ENCODE measurements at regions not wholly inside any gene's neighbourhood (a gene's known extent, or its start where the extent isn't known, plus 50 kb on each side); places are given as distances from the start of the nearest gene placed in this dataset.
A peak's percentile ranks its signal among the peaks of the same experiment; 100 is the strongest.
"Not testable (repeated sequence)": the region's sequence is repeated elsewhere in the genome, so short reads cannot be mapped to it uniquely, and the experiment has no call there.

GRCh38 chr2:125371867-125372266, 1284.1 kb upstream of the GYPC start:
- no peak for DNase-seq

DNA sequence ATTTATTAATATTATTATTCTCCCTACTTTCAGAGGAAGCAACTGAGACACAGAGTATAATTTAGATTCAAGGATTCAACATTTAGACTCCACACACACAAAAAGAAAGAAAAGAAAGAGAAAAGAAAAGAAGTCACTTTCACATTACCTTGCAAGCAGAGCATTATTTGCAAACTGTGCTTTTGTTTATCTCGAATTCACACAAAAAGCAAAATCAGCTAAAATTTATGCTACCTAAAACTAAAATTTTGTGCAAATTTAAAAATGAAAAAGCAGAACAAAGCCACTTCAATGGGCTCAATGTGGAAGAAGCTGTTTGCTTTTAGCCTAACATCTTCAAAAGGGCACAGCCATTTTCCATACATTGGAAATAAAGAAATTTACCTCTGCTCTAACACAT, 1282.7 kb upstream of the GYPC start:
- no peak for DNase-seq

- DNase-seq, result no peak
These were observed 1269.9 kb upstream of the GYPC start for GRCh38 chr2:125386074-125386473.

DNA sequence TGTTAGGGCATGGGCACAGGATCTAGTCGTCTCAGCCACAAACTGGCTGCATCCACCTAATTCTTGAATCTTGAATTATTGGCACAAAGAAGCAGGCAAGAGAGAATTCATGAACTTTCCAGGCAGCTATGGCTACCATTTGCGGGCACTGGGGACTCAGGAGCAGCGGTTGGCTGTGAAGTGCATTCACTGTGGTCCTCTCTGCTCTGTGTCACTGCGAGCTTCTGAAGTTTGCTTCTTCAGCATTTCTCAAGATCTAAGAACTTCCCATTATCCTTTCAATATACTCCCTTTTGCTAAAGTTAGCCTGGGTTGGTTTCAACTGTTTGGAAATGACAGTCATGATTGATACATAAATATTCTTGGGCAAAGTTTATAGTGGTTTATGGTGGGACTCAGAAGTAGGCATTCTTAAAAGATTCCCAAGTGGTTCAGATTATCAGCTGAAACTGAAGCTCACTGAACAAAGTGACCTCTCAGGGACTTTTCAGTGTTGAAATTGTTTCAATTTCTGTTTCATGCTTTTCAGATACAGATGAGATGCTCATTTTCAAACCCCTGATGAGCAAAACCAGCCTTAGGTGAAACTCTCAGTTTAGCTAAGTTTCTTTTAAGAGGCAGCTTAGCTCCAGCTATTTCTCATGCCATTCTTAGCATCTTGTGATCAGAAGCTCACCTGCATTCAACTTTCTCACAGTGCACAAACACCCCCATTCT, 1258.3 kb upstream of the GYPC start:
- DNase-seq, result no peak

DNA sequence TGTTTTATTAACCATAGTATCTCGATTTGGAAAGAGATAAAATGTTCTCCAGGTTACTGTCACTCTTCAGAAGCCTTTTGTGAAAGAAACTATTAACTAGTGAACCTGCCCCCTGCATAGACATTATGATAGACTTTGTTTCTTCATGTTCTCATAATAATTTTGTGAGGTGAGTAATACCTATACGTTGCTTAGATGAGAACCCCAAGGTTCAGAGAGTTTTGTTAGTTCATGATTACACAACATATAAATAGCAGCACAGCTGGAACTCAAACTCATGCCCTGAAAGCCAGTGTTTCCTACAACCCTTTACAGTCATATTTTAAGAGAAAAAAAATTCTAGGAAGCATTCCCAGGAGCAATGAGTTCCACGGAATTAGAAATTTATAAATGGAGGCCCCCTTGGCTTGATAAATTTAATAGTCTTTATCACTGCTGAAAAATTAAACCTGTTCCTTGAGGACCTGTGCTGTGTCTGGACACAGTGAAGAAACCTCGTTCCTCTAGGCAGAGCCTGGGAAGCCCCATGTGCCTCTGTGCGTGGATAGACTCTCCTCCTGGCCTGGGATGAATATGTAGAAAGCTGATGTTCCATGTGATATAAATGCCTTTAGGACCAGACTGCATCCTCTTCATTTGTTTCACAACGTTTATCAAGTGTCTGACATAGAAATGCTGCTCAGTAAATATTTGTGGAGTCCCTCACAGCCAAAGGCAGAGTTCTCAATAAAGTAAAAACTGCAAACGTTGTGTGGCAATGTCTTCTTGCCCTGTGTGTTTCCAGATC, 1257.0 kb upstream of the GYPC start:
- DNase-seq, result no peak

GRCh38 chr2:125405816-125406215, 1250.1 kb upstream of the GYPC start:
- DNase-seq, result no peak

- DNase-seq, result no peak
These were observed 1247.0 kb upstream of the GYPC start for GRCh38 chr2:125408874-125409538.

DNA sequence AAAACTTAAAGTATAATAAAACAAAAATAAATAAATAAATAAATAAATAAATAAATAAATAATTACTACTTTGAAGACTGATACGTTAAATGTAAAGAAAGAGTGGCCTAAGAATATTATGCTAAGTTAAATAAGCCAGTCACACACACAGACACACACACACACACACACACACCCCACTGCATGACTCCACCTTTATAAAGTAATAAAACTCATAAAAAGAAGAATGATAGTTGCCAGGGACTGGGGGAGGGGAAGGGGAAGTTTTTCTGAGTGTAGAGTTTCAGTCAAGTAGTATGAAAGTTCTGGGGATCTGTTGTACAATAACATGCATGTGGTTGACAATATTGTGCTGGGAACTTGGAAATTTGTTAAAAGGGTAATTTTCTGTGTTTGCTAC, 1237.5 kb upstream of the GYPC start:
- no peak for DNase-seq

DNA sequence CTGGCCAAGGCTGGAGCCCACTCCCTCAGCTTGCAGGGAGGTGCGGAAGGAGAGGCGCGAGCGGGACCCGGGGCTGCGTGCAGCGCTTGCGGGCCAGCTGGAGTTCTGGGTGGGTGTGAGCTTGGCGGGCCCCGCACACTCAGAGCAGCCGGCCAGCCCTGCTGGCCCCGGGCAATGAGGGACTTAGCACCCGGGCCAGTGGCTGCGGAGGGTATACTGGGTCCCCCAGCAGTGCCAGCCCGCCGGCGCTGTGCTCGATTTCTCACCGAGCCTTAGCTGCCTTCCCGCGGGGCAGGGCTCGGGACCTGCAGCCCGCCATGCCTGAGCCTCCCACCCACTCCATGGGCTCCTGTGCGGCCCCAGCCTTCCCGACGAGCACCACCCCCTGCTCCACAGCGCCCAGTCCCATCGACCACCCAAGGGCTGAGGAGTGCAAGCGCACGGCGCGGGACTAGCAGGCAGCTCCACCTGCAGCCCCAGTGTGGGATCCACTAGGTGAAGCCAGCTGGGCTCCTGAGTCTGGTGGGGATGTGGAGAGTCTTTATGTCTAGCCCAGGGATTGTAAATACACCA, 1233.7 kb upstream of the GYPC start:
- DNase-seq, result not testable (repeated sequence)

- no peak for DNase-seq
These were observed 1231.6 kb upstream of the GYPC start for GRCh38 chr2:125424266-125424785.

- DNase-seq, result no peak
These were observed 1228.1 kb upstream of the GYPC start for GRCh38 chr2:125427721-125428315.

- no peak for DNase-seq
These were observed 1211.9 kb upstream of the GYPC start for GRCh38 chr2:125444106-125444505.

- DNase-seq, result no peak
These were observed 1210.5 kb upstream of the GYPC start for GRCh38 chr2:125445495-125445894.

DNA sequence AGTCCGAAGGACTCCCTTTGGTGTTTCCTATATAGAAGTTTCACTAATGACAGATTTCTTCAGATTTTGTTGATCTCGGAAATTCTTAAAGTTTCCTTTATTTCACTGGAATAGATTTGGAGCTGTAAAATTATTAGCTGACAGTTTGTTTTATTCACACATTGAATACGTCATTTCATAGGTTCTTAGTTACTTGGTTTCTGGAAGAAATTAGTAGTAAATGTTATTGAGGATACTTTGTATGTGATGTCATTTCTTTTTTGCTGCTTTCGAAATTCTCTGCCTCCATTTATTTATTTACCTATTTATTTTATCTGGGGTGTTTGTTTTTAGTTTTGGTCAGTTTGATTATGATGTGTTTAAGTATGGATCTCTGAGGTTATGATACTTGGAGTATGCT, 1205.9 kb upstream of the GYPC start:
- no peak for DNase-seq

- DNase-seq, result no peak
These were observed 1200.8 kb upstream of the GYPC start for GRCh38 chr2:125455110-125455509.

DNA sequence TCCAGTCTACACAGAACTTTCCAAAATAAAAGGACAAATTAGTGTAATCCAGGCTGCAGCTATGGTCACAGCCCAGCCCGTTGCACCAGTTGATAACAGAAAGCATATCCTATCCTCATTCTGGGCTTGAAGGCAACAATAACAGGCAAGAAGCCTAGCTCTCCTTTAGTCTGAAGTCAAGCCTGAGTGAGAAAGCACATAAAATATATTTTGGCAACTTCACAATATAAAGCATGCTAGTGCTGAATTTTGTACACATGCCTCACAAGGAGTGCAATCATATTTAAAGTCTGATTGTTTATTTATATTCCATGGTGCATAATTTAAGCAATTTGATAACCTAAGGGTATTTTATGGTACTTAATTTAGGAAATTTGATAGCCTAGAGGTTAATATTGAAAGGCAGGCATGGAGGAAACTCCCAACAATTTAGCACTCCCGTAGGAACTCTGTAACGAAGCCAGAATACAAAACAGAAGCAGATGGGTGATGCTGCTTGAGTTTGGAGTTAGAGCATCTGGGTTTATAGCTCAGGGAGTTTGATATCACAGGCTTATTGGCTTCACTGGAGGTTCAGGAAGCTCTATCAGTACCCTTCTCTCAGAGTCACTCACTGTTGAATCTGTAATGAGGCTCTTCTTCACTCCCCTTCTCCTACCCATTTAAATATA, 1199.1 kb upstream of the GYPC start:
- DNase-seq, result no peak

GRCh38 chr2:125471963-125472362, 1184.0 kb upstream of the GYPC start:
- no peak for DNase-seq

DNA sequence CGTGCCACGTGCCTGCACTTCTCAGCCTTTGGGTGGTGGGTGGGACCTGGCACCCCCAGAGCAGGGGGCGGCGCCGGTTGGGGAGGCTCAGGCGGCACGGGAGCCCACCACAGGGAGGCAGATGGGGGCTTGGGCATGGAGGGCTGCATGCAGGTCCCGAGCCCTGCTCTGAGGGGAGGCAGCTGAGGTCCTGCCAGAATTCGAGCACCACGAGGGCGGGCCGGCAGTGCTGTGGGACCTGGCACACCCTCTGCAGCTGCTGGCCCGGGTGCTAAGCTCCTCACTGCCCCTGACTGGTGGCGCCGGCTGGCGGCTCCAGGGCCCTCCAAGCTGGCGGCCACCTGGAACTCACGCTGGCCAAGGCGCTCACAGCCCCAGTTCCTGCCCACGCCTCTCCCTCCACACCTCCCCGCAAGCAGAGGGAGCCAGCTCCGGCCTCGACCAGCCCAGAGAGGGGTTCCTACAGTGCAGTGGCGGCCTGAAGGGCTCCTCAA, 1176.8 kb upstream of the GYPC start:
- no peak for DNase-seq

DNA sequence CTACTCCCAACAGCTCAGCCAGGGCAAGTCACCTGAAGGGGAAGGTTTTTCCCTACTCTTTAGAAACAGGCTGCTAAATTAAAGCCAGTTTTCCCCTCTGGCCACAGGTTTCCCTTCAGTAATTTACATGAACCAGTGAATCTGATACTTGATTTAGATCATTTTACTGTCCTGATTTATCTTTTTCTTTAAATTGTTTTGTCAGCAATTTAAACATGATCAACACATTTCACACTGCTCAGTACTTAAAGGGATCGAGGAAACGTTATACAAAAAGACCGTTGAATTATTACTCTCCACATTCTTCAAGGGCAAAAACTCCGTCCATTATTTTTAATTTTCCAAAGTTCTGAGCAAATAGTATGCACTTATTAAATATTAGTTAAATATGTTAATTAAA, 1165.7 kb upstream of the GYPC start:
- no peak for DNase-seq

DNA sequence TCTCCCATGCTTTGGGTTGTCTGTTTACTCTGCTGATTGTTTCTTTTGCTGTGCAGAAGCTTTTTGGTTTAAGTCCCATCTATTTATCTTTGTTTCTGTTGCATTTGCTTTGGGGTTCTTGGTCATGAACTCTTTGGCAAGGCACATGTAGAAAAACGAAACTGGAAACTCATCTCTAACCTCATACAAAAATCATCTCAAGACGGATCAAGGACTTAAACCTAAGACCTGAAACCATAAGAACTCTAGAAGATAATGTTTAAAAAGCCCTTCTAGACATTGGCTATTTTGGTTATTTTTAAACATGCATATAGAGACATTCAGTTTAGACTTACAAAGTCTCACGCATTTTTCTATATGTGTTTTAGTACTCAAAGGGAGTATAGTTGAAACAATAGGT, 1164.3 kb upstream of the GYPC start:
- no peak for DNase-seq

DNA sequence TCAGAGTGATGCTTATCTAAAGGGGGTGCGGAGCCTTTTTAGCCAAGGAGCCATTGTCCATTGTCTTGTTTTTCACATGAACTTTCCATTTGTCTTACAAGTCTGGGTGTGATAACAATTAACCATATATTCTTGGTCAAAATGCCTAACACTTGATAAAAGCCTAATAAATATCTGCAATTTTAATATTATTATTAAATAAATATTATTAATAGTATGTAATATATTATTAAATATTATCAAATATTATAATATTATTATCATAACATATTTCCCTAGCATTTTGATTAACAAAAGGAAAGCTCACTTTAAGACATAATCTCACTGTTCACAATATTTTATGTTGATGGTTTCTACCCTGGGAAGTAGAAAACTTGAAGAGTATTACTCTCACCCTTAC, 1143.6 kb upstream of the GYPC start:
- no peak for DNase-seq

- DNase-seq, result peak in 1 of 5 experiments; percentile 13
These were observed 1139.4 kb upstream of the GYPC start for GRCh38 chr2:125516496-125517109.
